Neural progenitor cell (in vitro differentiated cells): ENCODE measurements at regions not wholly inside any gene's neighbourhood (a gene's known extent, or its start where the extent isn't known, plus 50 kb on each side); places are given as distances from the start of the nearest gene placed in this dataset.

ENCODE experiments used
- EZH2 ChIP-seq: fragments of 200-600 bp; sonication (generic); IDR thresholded peaks from 2 replicates; pipeline ENCODE4 v1.6.1; 2017; ENCODE audit warnings: antibody characterized with exemption, mild to moderate bottlenecking, moderate library complexity
- TF ChIP-seq, protein P1 (sequence below): fragments of 200-600 bp; sonication (generic); IDR thresholded peaks from 2 replicates; pipeline ENCODE4 v1.5.1; 2017; ENCODE audit warnings: antibody characterized with exemption, mild to moderate bottlenecking

GRCh38 chr6:16933961-16934360 is 167.9 kb upstream of the STMND1 start:
- TF ChIP-seq, protein P1, sequence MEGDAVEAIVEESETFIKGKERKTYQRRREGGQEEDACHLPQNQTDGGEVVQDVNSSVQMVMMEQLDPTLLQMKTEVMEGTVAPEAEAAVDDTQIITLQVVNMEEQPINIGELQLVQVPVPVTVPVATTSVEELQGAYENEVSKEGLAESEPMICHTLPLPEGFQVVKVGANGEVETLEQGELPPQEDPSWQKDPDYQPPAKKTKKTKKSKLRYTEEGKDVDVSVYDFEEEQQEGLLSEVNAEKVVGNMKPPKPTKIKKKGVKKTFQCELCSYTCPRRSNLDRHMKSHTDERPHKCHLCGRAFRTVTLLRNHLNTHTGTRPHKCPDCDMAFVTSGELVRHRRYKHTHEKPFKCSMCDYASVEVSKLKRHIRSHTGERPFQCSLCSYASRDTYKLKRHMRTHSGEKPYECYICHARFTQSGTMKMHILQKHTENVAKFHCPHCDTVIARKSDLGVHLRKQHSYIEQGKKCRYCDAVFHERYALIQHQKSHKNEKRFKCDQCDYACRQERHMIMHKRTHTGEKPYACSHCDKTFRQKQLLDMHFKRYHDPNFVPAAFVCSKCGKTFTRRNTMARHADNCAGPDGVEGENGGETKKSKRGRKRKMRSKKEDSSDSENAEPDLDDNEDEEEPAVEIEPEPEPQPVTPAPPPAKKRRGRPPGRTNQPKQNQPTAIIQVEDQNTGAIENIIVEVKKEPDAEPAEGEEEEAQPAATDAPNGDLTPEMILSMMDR = no peak
- no peak for TF ChIP-seq EZH2
